ENCODE measurements at regions not wholly inside any gene's neighbourhood (a gene's known extent, or its start where the extent isn't known, plus 50 kb on each side); places are given as distances from the start of the nearest gene placed in this dataset.
A peak's percentile ranks its signal among the peaks of the same experiment; 100 is the strongest.
"Not testable (repeated sequence)": the region's sequence is repeated elsewhere in the genome, so short reads cannot be mapped to it uniquely, and the experiment has no call there.

DNA sequence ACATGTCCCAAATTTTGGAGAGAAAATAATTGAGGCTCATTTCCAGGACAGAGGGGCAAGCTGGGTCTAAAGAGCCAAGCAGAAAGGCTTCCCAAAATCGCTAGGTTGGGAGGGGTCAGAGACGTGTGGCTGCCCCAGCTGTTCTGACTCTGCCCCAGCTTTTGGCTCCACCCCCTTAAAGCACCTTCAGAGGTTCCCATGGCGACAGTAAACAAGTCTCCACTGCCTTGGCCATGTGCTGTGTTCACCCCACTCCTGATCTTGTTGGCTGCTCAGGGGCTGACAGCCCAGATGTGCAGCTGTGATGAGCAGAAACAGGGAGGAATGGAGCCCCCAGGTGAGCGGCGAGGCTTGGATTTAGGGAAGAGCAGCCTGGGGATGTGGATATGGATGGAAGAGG lies 72.8 kb upstream of the SPTLC3 start:
- H3K4me3 ChIP-seq (ENCODE audit: control insufficient read depth, low read depth, low read length), result no peak overlapping the region
- no peak for DNase-seq (ENCODE audit: low read depth)
- TF ChIP-seq CTCF (conservative IDR thresholded peaks at IDR 0.05; ENCODE audit: control insufficient read depth, insufficient read depth, low read depth, low read length), result no peak

- no peak for TF ChIP-seq CTCF (conservative IDR thresholded peaks at IDR 0.05; ENCODE audit: control insufficient read depth, insufficient read depth, low read depth, low read length)
- no peak for DNase-seq (ENCODE audit: low read depth)
- no peak overlapping the region for H3K4me3 ChIP-seq (ENCODE audit: control insufficient read depth, low read depth, low read length)
Observed at GRCh38 chr20:12936524-12936923, 72.2 kb upstream of the SPTLC3 start.

- peak; percentile 53 for DNase-seq (ENCODE audit: low read depth)
- H3K4me3 ChIP-seq (ENCODE audit: control insufficient read depth, low read depth, low read length), result no peak overlapping the region
- TF ChIP-seq CTCF (conservative IDR thresholded peaks at IDR 0.05; ENCODE audit: control insufficient read depth, insufficient read depth, low read depth, low read length), result no peak
Observed at GRCh38 chr20:12941025-12941424, 67.7 kb upstream of the SPTLC3 start.

DNA sequence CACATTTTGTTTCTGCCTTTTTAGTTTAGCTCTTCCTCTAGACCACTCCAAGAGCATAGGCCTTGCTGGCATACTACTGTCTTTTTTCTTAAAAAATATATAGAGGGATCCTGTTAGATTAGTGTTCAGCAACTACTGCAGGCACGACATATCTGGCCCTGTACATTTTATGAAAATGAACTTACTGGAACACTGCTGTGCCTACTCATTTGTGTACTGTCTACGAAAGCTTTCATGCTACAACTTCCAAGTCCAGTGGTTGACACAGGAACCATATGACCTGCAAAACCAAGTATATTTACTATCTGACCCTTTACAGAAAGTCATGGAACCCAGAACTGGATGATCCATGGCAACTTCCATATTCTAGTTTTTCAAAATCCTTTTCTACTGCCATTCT lies 66.6 kb upstream of the SPTLC3 start:
- DNase-seq (ENCODE audit: low read depth), result no peak
- no peak overlapping the region for H3K4me3 ChIP-seq (ENCODE audit: control insufficient read depth, low read depth, low read length)
- TF ChIP-seq CTCF (conservative IDR thresholded peaks at IDR 0.05; ENCODE audit: control insufficient read depth, insufficient read depth, low read depth, low read length), result no peak

DNA sequence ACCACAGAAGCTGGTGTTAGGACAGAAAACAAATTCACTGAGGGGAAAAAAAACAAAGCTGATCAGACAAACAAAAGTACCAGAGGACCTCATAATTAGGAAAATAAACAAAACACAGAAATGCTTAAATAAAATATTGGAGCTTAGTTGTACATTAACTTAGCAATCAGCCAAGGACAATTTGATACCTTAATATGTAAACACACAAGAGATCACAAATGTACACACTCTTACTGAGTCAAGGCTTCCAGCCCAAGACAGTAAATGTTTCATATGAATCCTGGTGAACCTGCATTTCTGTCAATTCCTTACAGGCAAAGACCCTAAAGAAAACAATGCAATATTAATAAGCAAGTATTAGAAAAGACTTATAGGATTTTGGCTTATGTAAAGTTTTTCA lies 62.0 kb upstream of the SPTLC3 start:
- no peak overlapping the region for H3K4me3 ChIP-seq (ENCODE audit: control insufficient read depth, low read depth, low read length)
- DNase-seq (ENCODE audit: low read depth), result no peak
- TF ChIP-seq CTCF (conservative IDR thresholded peaks at IDR 0.05; ENCODE audit: control insufficient read depth, insufficient read depth, low read depth, low read length), result no peak

GRCh38 chr20:12947691-12948090 lies 61.1 kb upstream of the SPTLC3 start:
- no peak for DNase-seq (ENCODE audit: low read depth)
- no peak overlapping the region for H3K4me3 ChIP-seq (ENCODE audit: control insufficient read depth, low read depth, low read length)
- TF ChIP-seq CTCF (conservative IDR thresholded peaks at IDR 0.05; ENCODE audit: control insufficient read depth, insufficient read depth, low read depth, low read length), result no peak

GRCh38 chr20:12949429-12949980 lies 59.3 kb upstream of the SPTLC3 start:
- DNase-seq (ENCODE audit: low read depth), result no peak
- TF ChIP-seq CTCF (conservative IDR thresholded peaks at IDR 0.05; ENCODE audit: control insufficient read depth, insufficient read depth, low read depth, low read length), result no peak
- H3K4me3 ChIP-seq (ENCODE audit: control insufficient read depth, low read depth, low read length), result no peak overlapping the region

GRCh38 chr20:12954254-12954653 lies 54.5 kb upstream of the SPTLC3 start:
- H3K4me3 ChIP-seq (ENCODE audit: control insufficient read depth, low read depth, low read length); DNase-seq (ENCODE audit: low read depth): not testable (repeated sequence)
